ENCODE measurements at regions not wholly inside any gene's neighbourhood (a gene's known extent, or its start where the extent isn't known, plus 50 kb on each side); places are given as distances from the start of the nearest gene placed in this dataset.

- TF ChIP-seq EP300 (IDR thresholded peaks at IDR 0.05; ENCODE audit: borderline replicate concordance in 1 of 2, low read depth in 1 of 2, low read length in 1 of 2) (no peak), RFX5 (IDR thresholded peaks at IDR 0.05; ENCODE audit: low read length) (no peak)
Measured at GRCh38 chr3:117238806-117239205, 529.2 kb downstream of the TUSC7 start.
